ENCODE measurements at regions not wholly inside any gene's neighbourhood (a gene's known extent, or its start where the extent isn't known, plus 50 kb on each side); places are given as distances from the start of the nearest gene placed in this dataset.

- TF ChIP-seq POLR2A (IDR thresholded peaks at IDR 0.05) (no peak), CTCF (IDR thresholded peaks at IDR 0.05) (no peak)
These were observed 50.3 kb downstream of the RBFOX3 start for GRCh38 chr17:79560527-79560926.

Measured in body of pancreas (tissue), 4 donors.